HUES6 (cell line): ENCODE measurements at regions not wholly inside any gene's neighbourhood (a gene's known extent, or its start where the extent isn't known, plus 50 kb on each side); places are given as distances from the start of the nearest gene placed in this dataset.
"Not testable (repeated sequence)": the region's sequence is repeated elsewhere in the genome, so short reads cannot be mapped to it uniquely, and the experiment has no call there.

Experiments
- H3K27ac ChIP-seq: 2 replicates; pipeline ENCODE4 v1.7.0; 2013; ENCODE audit warnings: low read depth, mild to moderate bottlenecking, low read length, inconsistent platforms
- H3K27me3 ChIP-seq: 2 replicates; pipeline ENCODE4 v1.6.1; 2013; ENCODE audit warnings: low read length; ENCODE audit not compliant: control insufficient read depth, insufficient read depth
- H3K36me3 ChIP-seq: 2 replicates; pipeline ENCODE4 v1.6.1; 2013; ENCODE audit warnings: low read length; ENCODE audit not compliant: control insufficient read depth, insufficient read depth
- H3K4me1 ChIP-seq: 2 replicates; pipeline ENCODE4 v1.6.1; 2013; ENCODE audit warnings: low read length; ENCODE audit not compliant: control insufficient read depth, insufficient read depth
- H3K4me3 ChIP-seq: 2 replicates; pipeline ENCODE4 v1.5.1; 2013; ENCODE audit warnings: low read depth, low read length
- H3K9ac ChIP-seq: one replicate; pipeline ENCODE4 v1.6.1; 2013; ENCODE audit warnings: mild to moderate bottlenecking, low read length
- H3K9me3 ChIP-seq: 2 replicates; pipeline ENCODE4 v1.6.1; 2013; ENCODE audit warnings: low read depth, low read length; ENCODE audit not compliant: control insufficient read depth, insufficient read depth

GRCh38 chr10:28354511-28354910 is 51.6 kb upstream of the MPP7 start:
- Histone ChIP-seq H3K4me1 (no peaks in the 10 kb centered on the region), H3K9me3 (no peaks in the 10 kb centered on the region), H3K27me3 (no peaks in the 10 kb centered on the region), H3K36me3 (no peaks in the 10 kb centered on the region), H3K27ac (no peak overlapping the region), H3K4me3 (no peak overlapping the region), H3K9ac (no peak overlapping the region)

DNA sequence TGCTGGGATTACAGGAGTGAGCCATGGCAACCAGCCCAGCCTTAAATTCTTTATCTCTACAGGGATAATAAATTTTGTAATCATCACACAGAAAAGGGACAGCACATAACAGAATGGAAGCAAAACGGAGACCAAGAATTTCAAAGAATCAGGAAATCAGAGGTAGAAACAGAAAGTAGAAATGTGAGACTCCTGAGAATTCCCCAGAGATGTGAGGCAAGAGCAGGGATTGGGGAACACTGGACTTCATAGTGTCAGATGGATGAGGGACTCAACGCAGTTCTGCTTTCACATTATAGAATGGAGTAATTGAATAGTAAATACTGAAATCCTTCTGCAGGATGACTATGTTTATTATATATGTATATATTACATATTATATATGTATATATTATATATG is 52.5 kb upstream of the MPP7 start:
- Histone ChIP-seq H3K27ac (no peak overlapping the region), H3K27me3 (no peaks in the 10 kb centered on the region), H3K9me3 (no peaks in the 10 kb centered on the region), H3K4me1 (no peaks in the 10 kb centered on the region), H3K9ac (no peak overlapping the region), H3K36me3 (no peaks in the 10 kb centered on the region), H3K4me3 (no peak overlapping the region)

- Histone ChIP-seq H3K27ac (no peak overlapping the region), H3K4me1 (no peaks in the 10 kb centered on the region), H3K9me3 (no peaks in the 10 kb centered on the region), H3K36me3 (no peaks in the 10 kb centered on the region), H3K4me3 (no peak overlapping the region), H3K9ac (no peak overlapping the region), H3K27me3 (no peaks in the 10 kb centered on the region)
Observed at GRCh38 chr10:28359334-28359733, 56.5 kb upstream of the MPP7 start.

GRCh38 chr10:28360175-28360574 is 57.3 kb upstream of the MPP7 start:
- H3K27ac ChIP-seq, result no peak overlapping the region
- no peaks in the 10 kb centered on the region for H3K36me3 ChIP-seq
- H3K9ac ChIP-seq, result no peak overlapping the region

GRCh38 chr10:28363376-28363775 is 60.5 kb upstream of the MPP7 start:
- Histone ChIP-seq H3K9me3 (no peaks in the 10 kb centered on the region), H3K9ac (no peak overlapping the region), H3K27ac (no peak overlapping the region), H3K36me3 (no peaks in the 10 kb centered on the region), H3K4me1 (no peaks in the 10 kb centered on the region), H3K4me3 (no peak overlapping the region), H3K27me3 (no peaks in the 10 kb centered on the region)

More at GRCh38 chr10:28360175-28360574, 57.3 kb upstream of the MPP7 start:
- Histone ChIP-seq H3K27me3 (no peaks in the 10 kb centered on the region), H3K9me3 (no peaks in the 10 kb centered on the region), H3K4me1 (no peaks in the 10 kb centered on the region), H3K4me3 (no peak overlapping the region)

GRCh38 chr10:28365840-28366239 is 63.0 kb upstream of the MPP7 start:
- Histone ChIP-seq H3K36me3 (no peaks in the 10 kb centered on the region), H3K9me3 (no peaks in the 10 kb centered on the region), H3K4me3 (no peak overlapping the region), H3K4me1 (no peaks in the 10 kb centered on the region), H3K27me3 (no peaks in the 10 kb centered on the region), H3K27ac (no peak overlapping the region), H3K9ac (no peak overlapping the region)

GRCh38 chr10:28366994-28367393 is 64.1 kb upstream of the MPP7 start:
- Histone ChIP-seq H3K9me3 (no peaks in the 10 kb centered on the region), H3K9ac (no peak overlapping the region), H3K4me1 (no peaks in the 10 kb centered on the region), H3K36me3 (no peaks in the 10 kb centered on the region), H3K4me3 (no peak overlapping the region), H3K27ac (no peak overlapping the region), H3K27me3 (no peaks in the 10 kb centered on the region)

- Histone ChIP-seq H3K9me3 (no peaks in the 10 kb centered on the region), H3K4me1 (no peaks in the 10 kb centered on the region), H3K27ac (no peak overlapping the region), H3K27me3 (no peaks in the 10 kb centered on the region), H3K9ac (no peak overlapping the region), H3K36me3 (no peaks in the 10 kb centered on the region), H3K4me3 (no peak overlapping the region)
Observed at GRCh38 chr10:28367413-28367812, 64.5 kb upstream of the MPP7 start.

DNA sequence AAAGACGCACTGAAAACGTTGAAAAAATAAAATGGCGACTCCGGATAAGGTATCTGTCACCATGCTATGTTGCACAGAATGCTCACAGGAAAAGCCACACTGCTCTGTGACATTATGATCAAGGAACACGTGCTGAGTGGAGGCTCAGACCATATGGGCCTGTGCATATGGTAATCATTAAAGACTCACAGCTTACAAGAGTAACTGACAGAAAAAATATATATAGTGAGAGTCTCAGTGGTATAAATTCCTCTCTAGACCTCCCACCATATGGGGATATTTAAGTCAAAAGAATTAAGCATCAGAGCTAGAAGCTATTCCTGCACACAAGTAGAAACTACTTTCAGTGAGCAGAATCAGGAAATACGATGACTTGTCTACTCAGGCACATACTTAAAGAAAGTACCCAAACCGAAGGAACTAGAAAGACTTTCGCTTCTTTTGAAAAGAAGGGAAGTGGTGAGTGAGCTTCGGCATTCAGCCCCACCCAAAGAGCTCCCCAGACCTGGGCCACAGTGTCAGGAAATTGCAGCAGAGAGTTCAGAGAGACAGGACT is 65.1 kb upstream of the MPP7 start:
- H3K4me3 ChIP-seq, result no peak overlapping the region
- H3K9me3 ChIP-seq, result no peaks in the 10 kb centered on the region
- H3K27me3 ChIP-seq, result no peaks in the 10 kb centered on the region
- no peaks in the 10 kb centered on the region for H3K4me1 ChIP-seq
- H3K27ac ChIP-seq, result no peak overlapping the region
- no peak overlapping the region for H3K9ac ChIP-seq
- H3K36me3 ChIP-seq, result no peaks in the 10 kb centered on the region

- Histone ChIP-seq H3K4me3 (no peak overlapping the region), H3K4me1 (peaks cover 6% of the 10 kb centered on the region; the same call in 1 of the 2 replicates), H3K27me3 (no peaks in the 10 kb centered on the region), H3K36me3 (no peaks in the 10 kb centered on the region), H3K27ac (no peak overlapping the region), H3K9me3 (no peaks in the 10 kb centered on the region), H3K9ac (no peak overlapping the region)
Observed at GRCh38 chr10:28370107-28370835, 67.4 kb upstream of the MPP7 start.

DNA sequence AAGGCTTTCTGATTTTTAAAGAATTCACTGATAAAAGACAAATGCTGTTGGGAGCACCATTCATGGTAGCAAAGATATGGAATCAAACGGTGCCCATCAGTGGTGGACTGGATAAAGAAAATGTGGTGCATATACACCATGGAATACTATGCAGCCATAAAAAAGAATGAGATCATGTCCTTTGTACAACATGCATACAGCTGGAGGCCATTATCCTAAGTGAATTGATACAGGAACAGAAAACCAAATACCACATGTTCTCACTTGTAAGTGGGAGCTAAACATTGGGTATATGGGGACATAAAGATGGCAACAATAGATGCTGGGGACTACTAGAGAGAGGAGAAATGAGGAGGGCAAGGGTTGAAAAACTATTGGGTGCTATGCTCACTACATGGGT is 68.8 kb upstream of the MPP7 start:
- not testable (repeated sequence) for H3K27ac ChIP-seq, H3K9me3 ChIP-seq, H3K36me3 ChIP-seq, H3K9ac ChIP-seq, H3K27me3 ChIP-seq, H3K4me3 ChIP-seq
- peaks cover 13% of the 10 kb centered on the region; the same call in 1 of the 2 replicates for H3K4me1 ChIP-seq
